ENCODE measurements at regions not wholly inside any gene's neighbourhood (a gene's known extent, or its start where the extent isn't known, plus 50 kb on each side); places are given as distances from the start of the nearest gene placed in this dataset.

- no peak for TF ChIP-seq EZH2 (IDR thresholded peaks at IDR 0.05; ENCODE audit: low read length, unreplicated experiment)
- TF ChIP-seq CTCF (conservative IDR thresholded peaks at IDR 0.05; ENCODE audit: low read depth, low read length): no peak
Measured at GRCh38 chr11:33590441-33590840, 110.2 kb downstream of the C11orf91 start.

Data from PC-3 (cell line).